HepG2 (cell line): ENCODE measurements at regions not wholly inside any gene's neighbourhood (a gene's known extent, or its start where the extent isn't known, plus 50 kb on each side); places are given as distances from the start of the nearest gene placed in this dataset.

Experiments used
- FOSL1 ChIP-seq: sonication (generic); formaldehyde crosslinking; IDR thresholded peaks from 2 replicates; pipeline ENCODE4 v1.9.0; 2021; ENCODE audit warnings: missing genetic modification reagents, borderline replicate concordance
- SUZ12 ChIP-seq: fragments of 150-350 bp; IDR thresholded peaks from 2 replicates; pipeline ENCODE4 v1.6.1; 2014; ENCODE audit warnings: low read depth, low read length
- TFE3 ChIP-seq: IDR thresholded peaks from 2 replicates; pipeline ENCODE4 v1.6.1; 2016
- ZNF274 ChIP-seq: sonication (generic); formaldehyde crosslinking; IDR thresholded peaks from 2 replicates; pipeline ENCODE4 v1.5.1; 2020; ENCODE audit warnings: mild to moderate bottlenecking, missing genetic modification reagents

DNA sequence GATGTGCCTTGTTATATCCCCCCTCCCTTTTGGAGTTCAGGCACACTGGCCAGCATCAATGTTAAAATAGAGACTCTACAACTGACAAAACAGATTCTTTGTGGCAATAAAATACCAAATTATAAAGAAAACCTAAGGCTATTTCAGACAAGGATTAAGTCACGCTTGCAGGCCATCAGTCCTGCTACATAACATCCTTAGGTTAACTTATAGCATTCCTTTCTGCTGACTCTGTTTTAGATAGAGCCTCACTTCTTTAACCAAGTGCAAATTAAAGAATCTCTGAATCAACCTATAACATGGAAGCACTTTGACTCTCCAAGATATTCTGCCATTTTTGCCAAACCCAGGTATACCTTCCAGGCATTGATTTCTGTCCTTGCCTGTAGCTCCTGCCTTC, 784.6 kb downstream of the RNF144A start:
- no peak for TF ChIP-seq SUZ12
- no peak for TF ChIP-seq TFE3
- TF ChIP-seq ZNF274 (CRISPR knock-in tag), result no peak
- TF ChIP-seq FOSL1 (CRISPR knock-in tag), result no peak
